Activated CD4-positive, alpha-beta T cell treated with anti-CD3 and anti-CD28 coated beads, Interleukin-2, amount 10 ng/mL, durations not matched to agents 24 days and 14 days (primary cell): ENCODE measurements at regions not wholly inside any gene's neighbourhood (a gene's known extent, or its start where the extent isn't known, plus 50 kb on each side); places are given as distances from the start of the nearest gene placed in this dataset.
"Not testable (repeated sequence)": the region's sequence is repeated elsewhere in the genome, so short reads cannot be mapped to it uniquely, and the experiment has no call there.

Source experiments
- DNase-seq: peaks from one replicate; pipeline ENCODE4 v3.0.0; 2022
- H3K27ac Mint-ChIP-seq: one replicate; pipeline ENCODE4 v1.8.0; 2022; ENCODE audit warnings: mild to moderate bottlenecking, mixed read lengths
- H3K27me3 Mint-ChIP-seq: one replicate; pipeline ENCODE4 v1.8.0; 2022; ENCODE audit warnings: mixed read lengths
- H3K36me3 Mint-ChIP-seq: one replicate; pipeline ENCODE4 v1.8.0; 2022; ENCODE audit warnings: low read depth, mild to moderate bottlenecking, mixed read lengths
- H3K4me1 Mint-ChIP-seq: one replicate; pipeline ENCODE4 v1.8.0; 2021; ENCODE audit warnings: mixed read lengths
- H3K4me3 Mint-ChIP-seq: one replicate; pipeline ENCODE4 v1.8.0; 2022; ENCODE audit warnings: mild to moderate bottlenecking, moderate library complexity, mixed read lengths
- H3K9me3 Mint-ChIP-seq: one replicate; pipeline ENCODE4 v1.8.0; 2021; ENCODE audit warnings: mixed read lengths
- intact Hi-C: fragments of 100-400 bp; cut with micrococcal nuclease; formaldehyde crosslinking; loops from one replicate; pipeline ENCODE4 v1.15.1; 2023

- no peaks in the 10 kb centered on the region for H3K36me3 Mint-ChIP-seq
- H3K27ac Mint-ChIP-seq = no peak overlapping the region
- H3K4me3 Mint-ChIP-seq = no peak overlapping the region
- no peaks in the 10 kb centered on the region for H3K4me1 Mint-ChIP-seq
- DNase-seq = no peak
- H3K9me3 Mint-ChIP-seq = no peaks in the 10 kb centered on the region
- no peaks in the 10 kb centered on the region for H3K27me3 Mint-ChIP-seq
- intact Hi-C loops = no loop called here
These were observed 212.6 kb downstream of the MOXD1 start for GRCh38 chr6:132188556-132189264.

- no peaks in the 10 kb centered on the region for H3K27me3 Mint-ChIP-seq
- DNase-seq = no peak
- H3K4me3 Mint-ChIP-seq = no peak overlapping the region
- no peaks in the 10 kb centered on the region for H3K9me3 Mint-ChIP-seq
- no peaks in the 10 kb centered on the region for H3K36me3 Mint-ChIP-seq
- H3K27ac Mint-ChIP-seq = no peak overlapping the region
- intact Hi-C loops = no loop called here
- no peaks in the 10 kb centered on the region for H3K4me1 Mint-ChIP-seq
These were observed 213.5 kb downstream of the MOXD1 start for GRCh38 chr6:132187816-132188215.

- H3K4me3 Mint-ChIP-seq, H3K36me3 Mint-ChIP-seq, H3K27ac Mint-ChIP-seq, intact Hi-C loops, DNase-seq, H3K4me1 Mint-ChIP-seq, H3K9me3 Mint-ChIP-seq, H3K27me3 Mint-ChIP-seq: not testable (repeated sequence)
These were observed 216.3 kb downstream of the MOXD1 start for GRCh38 chr6:132184966-132185365.

GRCh38 chr6:132179955-132180354, 221.3 kb downstream of the MOXD1 start:
- Mint-ChIP-seq H3K27ac (no peak overlapping the region), H3K9me3 (no peaks in the 10 kb centered on the region), H3K36me3 (no peaks in the 10 kb centered on the region), H3K4me1 (no peaks in the 10 kb centered on the region), H3K4me3 (no peak overlapping the region), H3K27me3 (no peaks in the 10 kb centered on the region)
- intact Hi-C loops = no loop called here
- DNase-seq = no peak

GRCh38 chr6:132174919-132175318, 223.7 kb upstream of the CCN2 start:
- no peak overlapping the region for H3K4me3 Mint-ChIP-seq
- no peak for DNase-seq
- no peaks in the 10 kb centered on the region for H3K36me3 Mint-ChIP-seq
- intact Hi-C loops = no loop called here
- no peaks in the 10 kb centered on the region for H3K27me3 Mint-ChIP-seq
- no peaks in the 10 kb centered on the region for H3K4me1 Mint-ChIP-seq
- H3K27ac Mint-ChIP-seq = no peak overlapping the region
- H3K9me3 Mint-ChIP-seq = no peaks in the 10 kb centered on the region

- no peaks in the 10 kb centered on the region for H3K9me3 Mint-ChIP-seq
- no peaks in the 10 kb centered on the region for H3K4me1 Mint-ChIP-seq
- H3K4me3 Mint-ChIP-seq = no peak overlapping the region
- no peak overlapping the region for H3K27ac Mint-ChIP-seq
- DNase-seq = no peak
- intact Hi-C loops = no loop called here
- H3K36me3 Mint-ChIP-seq = no peaks in the 10 kb centered on the region
- no peaks in the 10 kb centered on the region for H3K27me3 Mint-ChIP-seq
These were observed 217.8 kb upstream of the CCN2 start for GRCh38 chr6:132168961-132169360.

GRCh38 chr6:132167929-132168892, 217.0 kb upstream of the CCN2 start:
- Mint-ChIP-seq H3K36me3 (no peaks in the 10 kb centered on the region), H3K4me3 (no peak overlapping the region), H3K9me3 (no peaks in the 10 kb centered on the region), H3K4me1 (no peaks in the 10 kb centered on the region), H3K27me3 (no peaks in the 10 kb centered on the region), H3K27ac (no peak overlapping the region)
- intact Hi-C loops = no loop called here
- no peak for DNase-seq

- intact Hi-C loops = no loop called here
- no peaks in the 10 kb centered on the region for H3K9me3 Mint-ChIP-seq
- no peaks in the 10 kb centered on the region for H3K4me1 Mint-ChIP-seq
- DNase-seq = no peak
- no peak overlapping the region for H3K27ac Mint-ChIP-seq
- no peaks in the 10 kb centered on the region for H3K36me3 Mint-ChIP-seq
- H3K27me3 Mint-ChIP-seq = no peaks in the 10 kb centered on the region
- no peak overlapping the region for H3K4me3 Mint-ChIP-seq
These were observed 215.4 kb upstream of the CCN2 start for GRCh38 chr6:132166526-132167051.

- Mint-ChIP-seq H3K27ac (no peak overlapping the region), H3K27me3 (no peaks in the 10 kb centered on the region), H3K36me3 (no peaks in the 10 kb centered on the region), H3K4me1 (no peaks in the 10 kb centered on the region), H3K4me3 (no peak overlapping the region), H3K9me3 (no peaks in the 10 kb centered on the region)
- no peak for DNase-seq
- intact Hi-C loops = no loop called here
These were observed 214.5 kb upstream of the CCN2 start for GRCh38 chr6:132165677-132166076.

GRCh38 chr6:132161283-132161682, 210.1 kb upstream of the CCN2 start:
- no peaks in the 10 kb centered on the region for H3K27me3 Mint-ChIP-seq
- no peak overlapping the region for H3K4me3 Mint-ChIP-seq
- no peak for DNase-seq
- no peaks in the 10 kb centered on the region for H3K9me3 Mint-ChIP-seq
- H3K27ac Mint-ChIP-seq = no peak overlapping the region
- H3K4me1 Mint-ChIP-seq = no peaks in the 10 kb centered on the region
- no peaks in the 10 kb centered on the region for H3K36me3 Mint-ChIP-seq
- intact Hi-C loops = no loop called here

- Mint-ChIP-seq H3K4me1 (no peaks in the 10 kb centered on the region), H3K27me3 (no peaks in the 10 kb centered on the region), H3K27ac (no peak overlapping the region), H3K36me3 (no peaks in the 10 kb centered on the region), H3K9me3 (no peaks in the 10 kb centered on the region), H3K4me3 (no peak overlapping the region)
- DNase-seq = no peak
- intact Hi-C loops = no loop called here
These were observed 202.2 kb upstream of the CCN2 start for GRCh38 chr6:132153221-132153898.

GRCh38 chr6:132147530-132148011, 196.4 kb upstream of the CCN2 start:
- Mint-ChIP-seq H3K9me3 (no peaks in the 10 kb centered on the region), H3K4me3 (no peak overlapping the region), H3K27me3 (no peaks in the 10 kb centered on the region), H3K27ac (no peak overlapping the region), H3K36me3 (no peaks in the 10 kb centered on the region), H3K4me1 (no peaks in the 10 kb centered on the region)
- DNase-seq = no peak
- intact Hi-C loops = no loop called here

GRCh38 chr6:132144456-132144855, 193.3 kb upstream of the CCN2 start:
- H3K36me3 Mint-ChIP-seq = no peaks in the 10 kb centered on the region
- no peak for DNase-seq
- H3K4me3 Mint-ChIP-seq = no peak overlapping the region
- H3K4me1 Mint-ChIP-seq = no peaks in the 10 kb centered on the region
- H3K9me3 Mint-ChIP-seq = no peaks in the 10 kb centered on the region
- H3K27me3 Mint-ChIP-seq = no peaks in the 10 kb centered on the region
- intact Hi-C loops = no loop called here
- no peak overlapping the region for H3K27ac Mint-ChIP-seq

- Mint-ChIP-seq H3K27ac (no peak overlapping the region), H3K27me3 (no peaks in the 10 kb centered on the region), H3K4me1 (no peaks in the 10 kb centered on the region), H3K9me3 (no peaks in the 10 kb centered on the region), H3K4me3 (no peak overlapping the region), H3K36me3 (no peaks in the 10 kb centered on the region)
- DNase-seq = no peak
- intact Hi-C loops = no loop called here
These were observed 192.1 kb upstream of the CCN2 start for GRCh38 chr6:132143258-132143657.
